ENCODE measurements at regions not wholly inside any gene's neighbourhood (a gene's known extent, or its start where the extent isn't known, plus 50 kb on each side); places are given as distances from the start of the nearest gene placed in this dataset.

GRCh38 chr6:51099201-51099600, 280.5 kb downstream of the TFAP2B start:
- Histone ChIP-seq H3K4me1 (ENCODE audit: control insufficient read depth, insufficient read depth, low read length) (no peaks in the 10 kb centered on the region), H3K36me3 (ENCODE audit: control insufficient read depth in 2 of 2, insufficient read depth in 1 of 2, low read length in 2 of 2) (no peaks in the 10 kb centered on the region), H3K4me3 (ENCODE audit: low read depth, low read length) (no peak overlapping the region), H3K9me3 (ENCODE audit: control insufficient read depth, insufficient read depth, low read depth, low read length) (no peaks in the 10 kb centered on the region), H3K27ac (ENCODE audit: extremely low read depth, low read depth, low read length) (no peak overlapping the region)
- TF ChIP-seq SALL2 (tag by site-specific recombination; IDR thresholded peaks at IDR 0.05; ENCODE audit: borderline replicate concordance) (no peak), ZNF76 (tag by site-specific recombination; IDR thresholded peaks at IDR 0.05; ENCODE audit: borderline replicate concordance, low read depth) (no peak), ZBTB49 (tag by site-specific recombination; IDR thresholded peaks at IDR 0.05; ENCODE audit: low read depth) (no peak), ZNF785 (tag by site-specific recombination; IDR thresholded peaks at IDR 0.05) (no peak), ZIC2 (tag by site-specific recombination; IDR thresholded peaks at IDR 0.05) (no peak)
- POLR2A ChIA-PET = no interaction called here
- CTCF ChIA-PET = no interaction called here

- Histone ChIP-seq H3K36me3 (ENCODE audit: control insufficient read depth in 2 of 2, insufficient read depth in 1 of 2, low read length in 2 of 2) (no peaks in the 10 kb centered on the region), H3K9me3 (ENCODE audit: control insufficient read depth, insufficient read depth, low read depth, low read length) (no peaks in the 10 kb centered on the region), H3K27ac (ENCODE audit: extremely low read depth, low read depth, low read length) (no peak overlapping the region), H3K4me3 (ENCODE audit: low read depth, low read length) (no peak overlapping the region), H3K4me1 (ENCODE audit: control insufficient read depth, insufficient read depth, low read length) (no peaks in the 10 kb centered on the region)
- ChIA-PET CTCF (no interaction called here), POLR2A (no interaction called here)
- TF ChIP-seq OVOL3 (tag by site-specific recombination; IDR thresholded peaks at IDR 0.05) (no peak), ZNF555 (tag by site-specific recombination; conservative IDR thresholded peaks at IDR 0.05) (no peak), ZSCAN4 (tag by site-specific recombination; IDR thresholded peaks at IDR 0.05) (no peak), ZNF423 (tag by site-specific recombination; IDR thresholded peaks at IDR 0.05) (no peak), ZNF544 (tag by site-specific recombination; IDR thresholded peaks at IDR 0.05) (no peak), ZNF223 (tag by site-specific recombination; IDR thresholded peaks at IDR 0.05) (no peak), BCL11B (tag by site-specific recombination; IDR thresholded peaks at IDR 0.05; ENCODE audit: low read depth) (no peak), ZNF202 (tag by site-specific recombination; IDR thresholded peaks at IDR 0.05; ENCODE audit: borderline replicate concordance) (no peak), KLF9 (tag by site-specific recombination; IDR thresholded peaks at IDR 0.05; ENCODE audit: low read depth) (no peak), ZNF239 (tag by site-specific recombination; IDR thresholded peaks at IDR 0.05) (no peak), ZNF394 (tag by site-specific recombination; IDR thresholded peaks at IDR 0.05; ENCODE audit: borderline replicate concordance) (no peak), ZNF335 (tag by site-specific recombination; conservative IDR thresholded peaks at IDR 0.05) (no peak), ZNF274 (IDR thresholded peaks at IDR 0.05; ENCODE audit: low read length) (no peak), ZNF274 (tag by site-specific recombination; IDR thresholded peaks at IDR 0.05; ENCODE audit: borderline replicate concordance) (no peak), ZNF184 (tag by site-specific recombination; IDR thresholded peaks at IDR 0.05) (no peak), KLF16 (tag by site-specific recombination; IDR thresholded peaks at IDR 0.05) (no peak), YY1 (tag by site-specific recombination; IDR thresholded peaks at IDR 0.05) (no peak), ZNF558 (tag by site-specific recombination; IDR thresholded peaks at IDR 0.05) (no peak), WT1 (tag by site-specific recombination; IDR thresholded peaks at IDR 0.05) (no peak), ZNF660 (tag by site-specific recombination; IDR thresholded peaks at IDR 0.05) (no peak)
These were observed 286.7 kb downstream of the TFAP2B start for GRCh38 chr6:51105357-51105756.

All from HEK293 (cell line).